Aorta (tissue), 5 donors: ENCODE measurements at regions not wholly inside any gene's neighbourhood (a gene's known extent, or its start where the extent isn't known, plus 50 kb on each side); places are given as distances from the start of the nearest gene placed in this dataset.

ENCODE experiments used
- ATAC-seq: fragments of 200-7000 bp; cut with Tn5 transposase; one replicate; pipeline ENCODE4 v1.9.1; 2022; ENCODE audit warnings: moderate library complexity; ENCODE audit not compliant: low FRiP score
- DNase-seq, 2 donors: peaks; one replicate each; pipeline ENCODE4 v3.0.0-alpha.2; 2020
- H3K27ac ChIP-seq, 2 donors: one replicate each; pipeline ENCODE4 v1.5.1; 2013; ENCODE audit warnings: low read length in 2 of 2, mild to moderate bottlenecking in 2 of 2, moderate library complexity in 2 of 2, control low read depth in 1 of 2, inconsistent platforms in 1 of 2, low read depth in 1 of 2
- H3K27me3 ChIP-seq, 2 donors: one replicate each; pipeline ENCODE4 v1.6.1; 2013; ENCODE audit warnings: control low read depth in 1 of 2, low read length in 1 of 2, mild to moderate bottlenecking in 1 of 2, moderate library complexity in 1 of 2; ENCODE audit not compliant: insufficient read depth in 2 of 2, control insufficient read depth in 1 of 2
- H3K36me3 ChIP-seq, 2 donors: one replicate each; pipeline ENCODE4 v1.6.1; 2013; ENCODE audit warnings: control low read depth in 1 of 2, low read length in 1 of 2, mild to moderate bottlenecking in 1 of 2; ENCODE audit not compliant: insufficient read depth in 2 of 2, control insufficient read depth in 1 of 2
- H3K4me1 ChIP-seq, 2 donors: one replicate each; pipeline ENCODE4 v1.6.1; 2013; ENCODE audit warnings: low read length in 2 of 2, control low read depth in 1 of 2, mild to moderate bottlenecking in 1 of 2, moderate library complexity in 1 of 2; ENCODE audit not compliant: insufficient read depth in 2 of 2, control insufficient read depth in 1 of 2
- H3K4me3 ChIP-seq, 2 donors: one replicate each; pipeline ENCODE4 v1.5.1; 2013; ENCODE audit warnings: low read length in 2 of 2, control low read depth in 1 of 2, mild to moderate bottlenecking in 1 of 2
- H3K9me3 ChIP-seq: one replicate; pipeline ENCODE4 v1.6.1; 2013; ENCODE audit warnings: mild to moderate bottlenecking, low read length; ENCODE audit not compliant: control insufficient read depth
- WGBS, 2 donors: extraction: QIAGEN DNeasy Blood & Tissue Kit; methylation state at CpG; one replicate each; pipeline ENCODE4 v1.1.7; 2013; 5-methylcytosine and 5-hydroxymethylcytosine counted together
- intact Hi-C, 2 donors: fragments of 100-400 bp; cut with DNase I; formaldehyde crosslinking; loops; one replicate each; pipeline versions ENCODE4 v1.14.2 to v1.15.0; 2022
- donor health status: healthy with polysubstance abuse.
- donor health status: Bipolar disorder and iron deficiency.
- donor health status: DM: no; HTN: no; CAD: no.
- donor health status: DM: no; HTN: no; CAD: no.
- donor health status: DM: yes; HTN: yes; CAD: no.

GRCh38 chr14:29092121-29092520 is 325.5 kb downstream of the FOXG1 start:
- Histone ChIP-seq H3K4me1 (no peaks in the 10 kb centered on the region), H3K27me3 (no peaks in the 10 kb centered on the region), H3K4me3 (no peak overlapping the region), H3K9me3 (peaks cover 1% of the 10 kb centered on the region), H3K27ac (no peak overlapping the region), H3K36me3 (no peaks in the 10 kb centered on the region)
- intact Hi-C loops, result no loop called here
- ATAC-seq (no peak), DNase-seq (no peak)
- 29 to 47% methylated on average over 4 of the region's 4 CpGs for WGBS, 2 donors

- intact Hi-C loops, result no loop called here
- ATAC-seq, result no peak
- Histone ChIP-seq H3K27me3 (no peaks in the 10 kb centered on the region), H3K36me3 (no peaks in the 10 kb centered on the region), H3K4me1 (no peaks in the 10 kb centered on the region), H3K27ac (no peak overlapping the region), H3K9me3 (peaks cover 1% of the 10 kb centered on the region), H3K4me3 (no peak overlapping the region)
- WGBS, 2 donors, result 31 to 45% methylated on average over 1 of the region's 1 CpG
- DNase-seq, result no peak
Measured at GRCh38 chr14:29097476-29097875, 330.9 kb downstream of the FOXG1 start.

- 51 to 57% methylated on average over 4 of the region's 4 CpGs for WGBS, 2 donors
- DNase-seq, result no peak
- Histone ChIP-seq H3K4me1 (no peaks in the 10 kb centered on the region), H3K4me3 (no peak overlapping the region), H3K27ac (no peak overlapping the region), H3K36me3 (no peaks in the 10 kb centered on the region), H3K9me3 (peaks cover 1% of the 10 kb centered on the region), H3K27me3 (no peaks in the 10 kb centered on the region)
- ATAC-seq, result no peak
- intact Hi-C loops, result no loop called here
Measured at GRCh38 chr14:29098656-29099055, 332.1 kb downstream of the FOXG1 start.

GRCh38 chr14:29102266-29102665 is 335.7 kb downstream of the FOXG1 start:
- Histone ChIP-seq H3K4me1 (no peaks in the 10 kb centered on the region), H3K27me3 (no peaks in the 10 kb centered on the region), H3K9me3 (no peaks in the 10 kb centered on the region), H3K27ac (no peak overlapping the region), H3K36me3 (no peaks in the 10 kb centered on the region), H3K4me3 (no peak overlapping the region)
- no peak for DNase-seq
- ATAC-seq, result no peak
- whole genome bisulfite sequencing, 2 donors, result 78 to 85% methylated on average over 7 of the region's 7 CpGs
- intact Hi-C loops, result no loop called here

- H3K36me3 ChIP-seq, result no peaks in the 10 kb centered on the region
- H3K27ac ChIP-seq, result no peak overlapping the region
- DNase-seq (no peak), ATAC-seq (no peak)
- H3K27me3 ChIP-seq, result no peaks in the 10 kb centered on the region
- no peak overlapping the region for H3K4me3 ChIP-seq
- no peaks in the 10 kb centered on the region for H3K9me3 ChIP-seq
- no peaks in the 10 kb centered on the region for H3K4me1 ChIP-seq
- 68 to 82% methylated on average over 2 of the region's 2 CpGs for WGBS, 2 donors
- intact Hi-C loops, result no loop called here
Measured at GRCh38 chr14:29102996-29103395, 336.4 kb downstream of the FOXG1 start.

GRCh38 chr14:29108908-29109307 is 342.3 kb downstream of the FOXG1 start:
- Histone ChIP-seq H3K36me3 (no peaks in the 10 kb centered on the region), H3K4me1 (no peaks in the 10 kb centered on the region), H3K4me3 (no peak overlapping the region), H3K27me3 (no peaks in the 10 kb centered on the region), H3K27ac (no peak overlapping the region), H3K9me3 (no peaks in the 10 kb centered on the region)
- DNase-seq (no peak), ATAC-seq (no peak)
- intact Hi-C loops, result no loop called here
- 85% methylated on average over 1 of the region's 1 CpG for WGBS, 2 donors

GRCh38 chr14:29109589-29109988 is 343.0 kb downstream of the FOXG1 start:
- no peaks in the 10 kb centered on the region for H3K9me3 ChIP-seq
- ATAC-seq (no peak), DNase-seq (no peak)
- intact Hi-C loops, result no loop called here
- no peak overlapping the region for H3K27ac ChIP-seq
- 90% methylated on average over 1 of the region's 1 CpG for WGBS, 2 donors
- no peaks in the 10 kb centered on the region for H3K27me3 ChIP-seq
- H3K4me3 ChIP-seq, result no peak overlapping the region
- H3K4me1 ChIP-seq, result no peaks in the 10 kb centered on the region
- no peaks in the 10 kb centered on the region for H3K36me3 ChIP-seq

- 37 to 47% methylated on average over 3 of the region's 3 CpGs for WGBS, 2 donors
- DNase-seq (no peak), ATAC-seq (no peak)
- Histone ChIP-seq H3K27ac (no peak overlapping the region), H3K9me3 (no peaks in the 10 kb centered on the region), H3K4me1 (no peaks in the 10 kb centered on the region), H3K27me3 (no peaks in the 10 kb centered on the region), H3K36me3 (no peaks in the 10 kb centered on the region), H3K4me3 (no peak overlapping the region)
- intact Hi-C loops, result no loop called here
Measured at GRCh38 chr14:29111554-29111953, 345.0 kb downstream of the FOXG1 start.

- Histone ChIP-seq H3K4me1 (no peaks in the 10 kb centered on the region), H3K27me3 (no peaks in the 10 kb centered on the region), H3K9me3 (no peaks in the 10 kb centered on the region), H3K27ac (no peak overlapping the region), H3K36me3 (no peaks in the 10 kb centered on the region), H3K4me3 (no peak overlapping the region)
- ATAC-seq (no peak), DNase-seq (no peak)
- WGBS, 2 donors, result 69 to 82% methylated on average over 1 of the region's 1 CpG
- intact Hi-C loops, result no loop called here
Measured at GRCh38 chr14:29123017-29123416, 356.4 kb downstream of the FOXG1 start.
